Heart right ventricle (tissue), 16 donors: ENCODE measurements at regions not wholly inside any gene's neighbourhood (a gene's known extent, or its start where the extent isn't known, plus 50 kb on each side); places are given as distances from the start of the nearest gene placed in this dataset.

ENCODE experiments used
- ATAC-seq, 8 donors: fragments of 200-7000 bp; cut with Tn5 transposase; one replicate each; pipeline ENCODE4 v1.9.1; 2020; ENCODE audit warnings: mild to moderate bottlenecking in 8 of 8, moderate library complexity in 8 of 8, moderate number of reproducible peaks in 1 of 8
- DNase-seq, 2 donors: peaks; one replicate each; pipeline ENCODE4 v3.0.0-alpha.2; 2020
- H3K27ac ChIP-seq, 10 donors: fragments of 200-600 bp; sonication (generic) in 2 of 10; one replicate each; pipeline versions ENCODE4 v1.5.0 to v1.8.0; 2020 to 2022; ENCODE audit warnings: mild to moderate bottlenecking in 3 of 10
- H3K27me3 ChIP-seq, 7 donors: fragments of 200-600 bp; one replicate each; pipeline ENCODE4 v1.8.0; 2021 to 2022; ENCODE audit warnings: mild to moderate bottlenecking in 2 of 7
- H3K36me3 ChIP-seq, 9 donors: fragments of 200-600 bp; sonication (generic) in 1 of 9; one replicate each; pipeline versions ENCODE4 v1.5.0 to v1.8.0; 2020 to 2022; ENCODE audit warnings: mild to moderate bottlenecking in 2 of 9
- H3K4me1 ChIP-seq, 9 donors: fragments of 200-600 bp; sonication (generic) in 1 of 9; one replicate each; pipeline versions ENCODE4 v1.5.0 to v1.8.0; 2020 to 2022; ENCODE audit warnings: mild to moderate bottlenecking in 4 of 9
- H3K4me3 ChIP-seq, 10 donors: fragments of 200-600 bp; sonication (generic) in 2 of 10; one replicate each; pipeline versions ENCODE4 v1.5.0 to v1.8.0; 2020 to 2022; ENCODE audit warnings: mild to moderate bottlenecking in 7 of 10, moderate library complexity in 2 of 10
- H3K9me3 ChIP-seq, 11 donors: fragments of 200-600 bp in 10 of 11; sonication (generic) in 2 of 11; one replicate each; pipeline versions ENCODE4 v1.5.0 to v1.8.0; 2013 to 2022; ENCODE audit warnings: mild to moderate bottlenecking in 2 of 11, control low read depth in 1 of 11, moderate library complexity in 1 of 11
- WGBS, 2 donors: extraction: QIAGEN DNeasy Blood & Tissue Kit; methylation state at CpG; one replicate each; pipeline ENCODE4 v1.1.7; 2013; ENCODE audit warnings: inconsistent platforms in 1 of 2; 5-methylcytosine and 5-hydroxymethylcytosine counted together
- intact Hi-C, 10 donors: fragments of 100-400 bp; cut with DNase I; formaldehyde crosslinking; loops; one replicate each; pipeline versions ENCODE4 v1.11.1 to v1.14.2; 2022
- TF ChIP-seq, protein P1 (sequence below), 9 donors: fragments of 200-600 bp; sonication (generic) in 2 of 9; IDR thresholded peaks; one replicate each; pipeline versions ENCODE4 v1.5.0 to v1.8.0; 2021 to 2022; ENCODE audit warnings: antibody characterized with exemption in 9 of 9, mild to moderate bottlenecking in 5 of 9, moderate library complexity in 1 of 9
- donor health status: Arrhythmogenic right ventricular cardiomyopathy.
- donor health status: ischemic (EF 13 %, LVEDD 7.1; RV severe dilation, severe dysfunction).
- donor health status: healthy with polysubstance abuse.
- donor health status: DM: no; HTN: yes; CAD: no.
- donor health status: DM: no; HTN: no; CAD: no.
- donor health status: ischemic (EF 25% LVEDD 6.9; RV normal size, moderate dysfunction).
- donor health status: ischemic (EF 25% LVEDD 5.7; RV mildly dilated, moderate dysfunction).
- donor health status: healthy.
- donor health status: DM: yes; HTN: yes; CAD: no.
- donor health status: Ischemic cardiomyopathy.
- donor health status: ischemic (EF 35%, LVEDD 5.7; RV mildly dilated, moderate dysfunction).
- donor health status: nonischemic (EF 11% LVEDD 7.7; RV severe dilation, severe dysfunction).
- donor health status: DM: yes; HTN: yes; CAD: no.
- donor health status: PGD.
- donor health status: ischemic (EF 29% LVEDD 5.4; RV normal size, mild dysfunction).
- donor health status: nonischemic (EF 23%, LVEDD 6.1; RV moderate dilation, normal function).

DNA sequence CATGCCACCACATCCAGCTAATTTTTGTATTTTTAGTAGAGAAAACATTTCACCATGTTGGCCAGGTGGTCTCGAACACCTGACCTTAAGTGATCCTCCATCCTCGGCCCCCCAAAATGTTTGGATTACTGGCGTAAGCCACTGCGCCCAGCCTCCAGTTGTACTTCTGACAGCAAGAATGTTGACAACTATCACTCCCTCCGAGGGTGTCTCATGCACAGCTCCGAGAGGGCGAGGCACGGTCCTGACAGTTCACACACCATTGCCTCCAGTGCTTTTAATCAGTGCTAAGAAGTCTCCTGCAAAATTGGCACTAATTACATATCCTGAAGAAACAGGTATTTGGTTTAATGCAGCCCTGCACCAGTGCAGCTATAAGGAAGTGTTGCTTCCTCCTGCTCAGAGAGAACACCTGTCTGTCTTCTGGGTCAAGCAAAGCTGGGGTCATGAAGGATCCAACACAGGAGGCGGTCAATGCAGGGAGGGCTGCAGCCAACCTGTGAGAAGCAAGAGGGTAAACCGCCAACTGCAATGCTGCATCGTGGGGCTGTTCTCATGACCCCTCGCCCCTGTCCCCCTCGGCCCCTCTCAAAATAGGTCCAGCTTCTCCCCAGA lies 184.0 kb downstream of the MED10 start:
- Histone ChIP-seq H3K4me1 (no peaks in the 10 kb centered on the region), H3K36me3 (no peaks in the 10 kb centered on the region), H3K27me3 (peaks cover 0 to 7% (median 0%) of the 10 kb centered on the region in 7 donors), H3K27ac (no peak overlapping the region), H3K9me3 (no peaks in the 10 kb centered on the region), H3K4me3 (no peak overlapping the region)
- TF ChIP-seq, protein P1, sequence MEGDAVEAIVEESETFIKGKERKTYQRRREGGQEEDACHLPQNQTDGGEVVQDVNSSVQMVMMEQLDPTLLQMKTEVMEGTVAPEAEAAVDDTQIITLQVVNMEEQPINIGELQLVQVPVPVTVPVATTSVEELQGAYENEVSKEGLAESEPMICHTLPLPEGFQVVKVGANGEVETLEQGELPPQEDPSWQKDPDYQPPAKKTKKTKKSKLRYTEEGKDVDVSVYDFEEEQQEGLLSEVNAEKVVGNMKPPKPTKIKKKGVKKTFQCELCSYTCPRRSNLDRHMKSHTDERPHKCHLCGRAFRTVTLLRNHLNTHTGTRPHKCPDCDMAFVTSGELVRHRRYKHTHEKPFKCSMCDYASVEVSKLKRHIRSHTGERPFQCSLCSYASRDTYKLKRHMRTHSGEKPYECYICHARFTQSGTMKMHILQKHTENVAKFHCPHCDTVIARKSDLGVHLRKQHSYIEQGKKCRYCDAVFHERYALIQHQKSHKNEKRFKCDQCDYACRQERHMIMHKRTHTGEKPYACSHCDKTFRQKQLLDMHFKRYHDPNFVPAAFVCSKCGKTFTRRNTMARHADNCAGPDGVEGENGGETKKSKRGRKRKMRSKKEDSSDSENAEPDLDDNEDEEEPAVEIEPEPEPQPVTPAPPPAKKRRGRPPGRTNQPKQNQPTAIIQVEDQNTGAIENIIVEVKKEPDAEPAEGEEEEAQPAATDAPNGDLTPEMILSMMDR (IDR thresholded peaks at IDR 0.05), result no peak
- ATAC-seq (no peak), DNase-seq (no peak)
- intact Hi-C loops, result no loop called here
- 88 to 90% methylated on average over 13 of the region's 13 CpGs for WGBS, 2 donors

DNA sequence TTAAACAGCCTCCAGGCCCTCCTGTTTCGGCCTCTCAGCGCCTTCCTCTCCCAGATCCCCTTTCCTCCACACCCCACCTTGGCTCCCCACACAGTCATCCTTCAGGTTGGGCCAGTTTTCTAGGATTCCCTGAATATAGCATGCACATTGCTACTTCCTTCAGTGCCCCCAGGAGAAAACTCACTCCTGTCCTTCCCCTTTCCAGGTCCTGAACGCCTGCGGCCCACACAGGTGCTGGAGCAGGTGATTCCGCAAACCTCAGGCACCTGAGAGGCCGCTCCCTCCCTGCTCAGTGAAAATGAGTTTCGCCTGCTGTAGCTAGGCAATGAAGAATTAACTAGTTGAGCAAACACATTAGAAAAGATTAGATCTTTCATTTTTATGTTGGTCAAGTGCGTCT lies 185.0 kb downstream of the MED10 start:
- intact Hi-C loops, result no loop called here

DNA sequence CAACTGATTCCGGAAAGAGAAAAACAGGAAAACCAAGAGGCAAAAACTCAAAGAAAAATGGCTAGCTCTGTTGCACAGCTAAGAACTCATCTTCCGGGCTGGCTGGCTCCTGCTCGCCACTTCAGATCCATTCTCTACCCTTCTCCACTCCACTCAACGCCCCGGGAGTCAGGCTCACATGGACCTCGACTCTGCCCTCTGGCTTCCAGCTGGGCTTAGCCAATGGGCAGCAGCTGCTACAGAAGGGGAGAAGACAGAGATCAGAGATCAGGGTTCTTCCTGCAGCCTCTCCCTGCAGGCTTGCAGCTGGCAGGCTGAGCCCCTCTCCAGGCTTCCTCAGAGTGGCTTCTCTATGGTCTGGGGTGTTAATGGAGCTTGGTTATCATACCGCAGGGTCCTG lies 187.5 kb downstream of the MED10 start:
- ATAC-seq, result no peak
- 70 to 71% methylated on average over 7 of the region's 7 CpGs for WGBS, 2 donors
- Histone ChIP-seq H3K27ac (no peak overlapping the region), H3K4me3 (no peak overlapping the region), H3K9me3 (no peaks in the 10 kb centered on the region), H3K27me3 (peaks cover 0 to under 1% (median 0%) of the 10 kb centered on the region in 7 donors), H3K36me3 (no peaks in the 10 kb centered on the region), H3K4me1 (no peaks in the 10 kb centered on the region)
- TF ChIP-seq, protein P1 (IDR thresholded peaks at IDR 0.05), result no peak
- intact Hi-C loops, result no loop called here
- no peak for DNase-seq

More for the DNA sequence above, 185.0 kb downstream of the MED10 start:
- H3K4me1 ChIP-seq, result no peaks in the 10 kb centered on the region
- no peak overlapping the region for H3K27ac ChIP-seq
- no peaks in the 10 kb centered on the region for H3K36me3 ChIP-seq
- H3K27me3 ChIP-seq, result peaks cover 0 to 7% (median 0%) of the 10 kb centered on the region in 7 donors
- DNase-seq (no peak), ATAC-seq (no peak)
- 78 to 81% methylated on average over 8 of the region's 8 CpGs for WGBS, 2 donors
- TF ChIP-seq, protein P1 (IDR thresholded peaks at IDR 0.05), result no peak
- no peak overlapping the region for H3K4me3 ChIP-seq
- no peaks in the 10 kb centered on the region for H3K9me3 ChIP-seq

DNA sequence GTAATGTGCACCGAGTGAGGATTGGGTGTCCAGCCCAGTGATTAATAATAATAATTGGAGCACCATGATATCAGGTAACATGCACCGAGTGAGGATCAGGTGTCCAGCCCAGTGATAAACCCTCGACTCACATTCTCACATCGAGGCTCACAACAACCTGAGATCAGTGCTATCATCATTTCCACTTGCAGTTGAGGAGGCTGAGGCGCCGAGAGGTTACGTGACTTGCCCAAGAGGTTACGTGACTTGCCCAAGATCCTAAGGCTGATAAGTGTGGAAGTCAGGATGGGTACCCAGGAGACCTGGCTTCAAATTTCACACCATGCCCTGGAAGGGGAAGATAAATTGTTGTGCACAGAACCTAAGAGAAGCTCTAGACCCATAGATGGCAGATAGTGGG lies 189.4 kb downstream of the MED10 start:
- Histone ChIP-seq H3K36me3 (no peaks in the 10 kb centered on the region), H3K27me3 (no peaks in the 10 kb centered on the region), H3K4me3 (no peak overlapping the region), H3K4me1 (no peaks in the 10 kb centered on the region), H3K27ac (no peak overlapping the region), H3K9me3 (no peaks in the 10 kb centered on the region)
- ATAC-seq (no peak), DNase-seq (no peak)
- intact Hi-C loops, result no loop called here
- 84% methylated on average over 8 of the region's 8 CpGs for WGBS, 2 donors
- TF ChIP-seq, protein P1 (IDR thresholded peaks at IDR 0.05), result no peak
